ENCODE measurements at regions not wholly inside any gene's neighbourhood (a gene's known extent, or its start where the extent isn't known, plus 50 kb on each side); places are given as distances from the start of the nearest gene placed in this dataset.

DNA sequence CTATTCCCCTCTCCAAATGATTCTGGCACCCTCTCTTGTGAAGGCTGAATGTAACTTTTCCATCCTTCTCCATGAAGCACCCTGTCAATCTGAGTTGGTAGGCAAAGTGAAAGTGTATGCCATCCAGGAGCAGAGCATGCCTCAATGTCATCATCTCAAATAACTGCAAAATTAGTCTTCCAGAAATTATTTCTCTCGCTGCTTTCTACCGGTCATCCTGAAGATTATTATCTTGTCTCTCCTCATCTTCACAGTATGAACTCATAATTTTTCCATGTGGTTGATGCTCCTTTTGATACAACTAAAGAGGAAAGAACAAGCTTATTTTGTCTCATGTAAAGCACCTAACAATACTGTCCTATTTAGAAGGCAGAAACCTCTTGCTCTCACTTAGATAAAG, 285.5 kb upstream of the PCDH7 start:
- WGBS, 3 donors: 44 to 47% (median 45%) methylated on average over 2 of the region's 2 CpGs
- H3K27ac ChIP-seq: no peak overlapping the region
- no peaks in the 10 kb centered on the region for H3K27me3 ChIP-seq
- TF ChIP-seq EP300 (IDR thresholded peaks at IDR 0.05): no peak
- TF ChIP-seq, protein P1, sequence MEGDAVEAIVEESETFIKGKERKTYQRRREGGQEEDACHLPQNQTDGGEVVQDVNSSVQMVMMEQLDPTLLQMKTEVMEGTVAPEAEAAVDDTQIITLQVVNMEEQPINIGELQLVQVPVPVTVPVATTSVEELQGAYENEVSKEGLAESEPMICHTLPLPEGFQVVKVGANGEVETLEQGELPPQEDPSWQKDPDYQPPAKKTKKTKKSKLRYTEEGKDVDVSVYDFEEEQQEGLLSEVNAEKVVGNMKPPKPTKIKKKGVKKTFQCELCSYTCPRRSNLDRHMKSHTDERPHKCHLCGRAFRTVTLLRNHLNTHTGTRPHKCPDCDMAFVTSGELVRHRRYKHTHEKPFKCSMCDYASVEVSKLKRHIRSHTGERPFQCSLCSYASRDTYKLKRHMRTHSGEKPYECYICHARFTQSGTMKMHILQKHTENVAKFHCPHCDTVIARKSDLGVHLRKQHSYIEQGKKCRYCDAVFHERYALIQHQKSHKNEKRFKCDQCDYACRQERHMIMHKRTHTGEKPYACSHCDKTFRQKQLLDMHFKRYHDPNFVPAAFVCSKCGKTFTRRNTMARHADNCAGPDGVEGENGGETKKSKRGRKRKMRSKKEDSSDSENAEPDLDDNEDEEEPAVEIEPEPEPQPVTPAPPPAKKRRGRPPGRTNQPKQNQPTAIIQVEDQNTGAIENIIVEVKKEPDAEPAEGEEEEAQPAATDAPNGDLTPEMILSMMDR (IDR thresholded peaks at IDR 0.05): no peak
- no peaks in the 10 kb centered on the region for H3K9me3 ChIP-seq
- H3K36me3 ChIP-seq: no peaks in the 10 kb centered on the region
- no peaks in the 10 kb centered on the region for H3K4me1 ChIP-seq (ENCODE audit: insufficient read depth)
- H3K4me3 ChIP-seq: no peak overlapping the region
- DNase-seq: no peak
- intact Hi-C loops (cut with DNase I): no loop called here

DNA sequence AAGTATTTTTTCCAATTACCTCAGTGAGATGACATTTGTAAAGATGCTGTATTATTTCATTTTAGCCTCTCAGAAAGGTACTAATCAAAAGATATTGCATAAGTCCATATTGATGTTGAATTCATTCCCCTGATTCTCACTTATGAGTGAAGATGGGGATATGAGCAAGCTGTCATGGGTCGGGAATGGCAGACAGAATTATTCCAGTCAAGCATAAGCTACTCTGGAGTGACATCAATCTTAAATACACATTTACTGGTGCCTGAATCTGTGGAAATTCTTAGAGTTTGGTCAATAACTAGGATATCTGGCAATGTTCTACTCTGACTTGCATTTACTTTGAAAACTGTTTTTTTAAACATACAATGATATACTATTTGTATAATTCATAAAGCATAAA, 283.8 kb upstream of the PCDH7 start:
- H3K4me3 ChIP-seq: no peak overlapping the region
- H3K36me3 ChIP-seq: no peaks in the 10 kb centered on the region
- DNase-seq: no peak
- no peaks in the 10 kb centered on the region for H3K4me1 ChIP-seq (ENCODE audit: insufficient read depth)
- WGBS, 3 donors: 78 to 89% (median 84%) methylated on average over 1 of the region's 1 CpG
- no peak overlapping the region for H3K27ac ChIP-seq
- no peaks in the 10 kb centered on the region for H3K27me3 ChIP-seq
- TF ChIP-seq, protein P1 (IDR thresholded peaks at IDR 0.05): no peak
- no peak for TF ChIP-seq POLR2A (IDR thresholded peaks at IDR 0.05)
- no peak for TF ChIP-seq EP300 (IDR thresholded peaks at IDR 0.05)
- intact Hi-C loops (cut with DNase I): no loop called here
- H3K9me3 ChIP-seq: no peaks in the 10 kb centered on the region

DNA sequence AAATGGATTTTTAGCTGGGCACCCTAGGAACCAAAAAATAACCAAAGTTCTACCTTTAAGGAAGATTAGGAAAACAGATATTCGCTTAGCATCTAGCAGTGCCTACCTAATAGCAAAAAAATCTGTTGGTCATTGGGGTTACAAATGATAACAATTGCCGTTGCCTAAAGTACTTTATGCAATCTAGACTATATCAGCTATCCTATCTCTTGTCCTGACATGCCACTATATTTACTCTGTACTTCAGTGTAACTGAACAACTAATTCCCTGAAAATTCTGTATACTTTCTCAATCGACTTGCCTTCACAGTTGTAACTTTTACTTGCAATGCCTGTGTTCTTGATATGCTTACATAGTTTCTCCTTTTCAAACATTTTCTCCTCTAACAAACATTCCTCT, 282.9 kb upstream of the PCDH7 start:
- WGBS, 3 donors: 71 to 80% (median 72%) methylated on average over 3 of the region's 3 CpGs
- no peak for DNase-seq
- H3K36me3 ChIP-seq: no peaks in the 10 kb centered on the region
- H3K4me1 ChIP-seq (ENCODE audit: insufficient read depth): no peaks in the 10 kb centered on the region
- intact Hi-C loops (cut with DNase I): no loop called here
- no peak overlapping the region for H3K4me3 ChIP-seq
- H3K27me3 ChIP-seq: no peaks in the 10 kb centered on the region
- H3K9me3 ChIP-seq: no peaks in the 10 kb centered on the region
- TF ChIP-seq, protein P1 (IDR thresholded peaks at IDR 0.05): no peak
- no peak overlapping the region for H3K27ac ChIP-seq

DNA sequence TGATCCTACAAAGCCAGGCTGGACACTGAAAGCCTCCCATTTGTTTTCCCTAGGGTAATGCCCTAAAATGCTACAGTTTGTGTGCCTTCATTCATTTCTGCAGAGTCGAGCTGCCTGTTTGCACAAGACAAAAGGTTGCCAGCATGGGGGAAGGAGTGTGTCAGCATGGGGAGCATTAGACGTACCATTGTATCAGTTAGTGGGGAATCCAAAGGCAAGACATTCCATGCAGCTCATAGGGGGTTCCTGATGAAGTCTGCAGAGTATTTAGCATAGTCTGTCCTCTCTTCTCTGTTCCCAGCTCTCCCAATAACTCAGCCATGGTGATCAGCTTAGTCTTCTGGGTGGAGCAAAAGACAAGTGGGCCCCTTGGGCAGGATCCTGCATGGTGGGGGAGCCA, 276.9 kb upstream of the PCDH7 start:
- H3K4me1 ChIP-seq (ENCODE audit: insufficient read depth): no peaks in the 10 kb centered on the region
- H3K27ac ChIP-seq: no peak overlapping the region
- WGBS, 3 donors: 65 to 77% (median 71%) methylated on average over 2 of the region's 2 CpGs
- no peaks in the 10 kb centered on the region for H3K9me3 ChIP-seq
- no peak overlapping the region for H3K4me3 ChIP-seq
- intact Hi-C loops (cut with DNase I): no loop called here
- no peak for DNase-seq
- TF ChIP-seq EP300 (IDR thresholded peaks at IDR 0.05): no peak
- no peak for TF ChIP-seq POLR2A (IDR thresholded peaks at IDR 0.05)
- TF ChIP-seq, protein P1 (IDR thresholded peaks at IDR 0.05): no peak
- no peaks in the 10 kb centered on the region for H3K36me3 ChIP-seq
- H3K27me3 ChIP-seq: no peaks in the 10 kb centered on the region

DNA sequence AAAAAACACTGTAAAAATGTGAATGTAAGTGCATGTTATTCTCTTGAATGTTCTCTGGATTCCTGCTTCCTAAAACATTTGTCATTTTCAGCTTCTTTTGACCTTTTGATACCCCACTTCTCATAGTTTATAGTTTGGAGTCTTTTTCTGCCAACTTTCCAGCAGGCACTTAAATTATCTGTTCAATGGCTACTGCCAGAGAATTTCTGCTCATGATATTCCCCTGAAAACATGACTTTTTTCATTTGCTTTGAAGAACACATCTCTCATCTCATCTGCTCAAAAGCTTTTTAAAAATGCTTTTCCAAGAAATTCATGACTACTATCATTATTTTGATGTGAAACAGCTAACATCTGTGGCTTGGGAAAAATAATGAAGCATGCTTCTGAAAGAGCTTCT, 269.7 kb upstream of the PCDH7 start:
- H3K4me3 ChIP-seq: no peak overlapping the region
- H3K4me1 ChIP-seq (ENCODE audit: insufficient read depth): no peaks in the 10 kb centered on the region
- no peaks in the 10 kb centered on the region for H3K27me3 ChIP-seq
- intact Hi-C loops (cut with DNase I): no loop called here
- H3K36me3 ChIP-seq: no peaks in the 10 kb centered on the region
- H3K9me3 ChIP-seq: no peaks in the 10 kb centered on the region
- TF ChIP-seq POLR2A (IDR thresholded peaks at IDR 0.05) (no peak), EP300 (IDR thresholded peaks at IDR 0.05) (no peak)
- TF ChIP-seq, protein P1 (IDR thresholded peaks at IDR 0.05): no peak
- H3K27ac ChIP-seq: no peak overlapping the region
- no peak for DNase-seq
